Right lobe of liver (tissue), 4 donors: ENCODE measurements at regions not wholly inside any gene's neighbourhood (a gene's known extent, or its start where the extent isn't known, plus 50 kb on each side); places are given as distances from the start of the nearest gene placed in this dataset.

Source experiments
- CTCF ChIP-seq, 4 donors: fragments of 200-600 bp in 3 of 4; fragments of 450-650 bp in 1 of 4; IDR thresholded peaks; one replicate each; pipeline versions ENCODE4 v1.5.1 to v1.8.0; 2016 to 2022; ENCODE audit warnings: antibody characterized with exemption in 4 of 4, mild to moderate bottlenecking in 2 of 4
- POLR2A ChIP-seq: fragments of 450-650 bp; IDR thresholded peaks from one replicate; pipeline ENCODE4 v1.6.1; 2017; ENCODE audit warnings: antibody characterized with exemption, mild to moderate bottlenecking
- donor health status: DM: no; HTN: no; CAD: no.
- donor health status: DM: no; HTN: no; CAD: no.
- donor health status: DM: no; HTN: yes; CAD: no.

GRCh38 chr7:20007510-20007909 lies 209.7 kb downstream of the MACC1 start:
- TF ChIP-seq CTCF (IDR thresholded peaks at IDR 0.05) (no peak), POLR2A (no peak)
